IMR-90 (cell line): ENCODE measurements at regions not wholly inside any gene's neighbourhood (a gene's known extent, or its start where the extent isn't known, plus 50 kb on each side); places are given as distances from the start of the nearest gene placed in this dataset.

Source experiments
- ATAC-seq: fragments of 200-7000 bp; cut with Tn5 transposase; 2 replicates; pipeline ENCODE4 v1.9.1; 2020; ENCODE audit warnings: low read depth, mild to moderate bottlenecking, moderate library complexity
- BruUV-seq: library from RNA; stranded (reverse); fragments of 400-500 nt; replicated peaks from 2 replicates; lab custom pipeline; 2021; lab: Mats Ljungman, UMichigan
- CTCF ChIA-PET: fragments of 300-600 bp; formaldehyde crosslinking; extraction: SDS; loops from one replicate; lab custom pipeline; 2021; ENCODE audit warnings: antibody characterized with exemption; lab: Yijun Ruan, JAX
- POLR2A ChIA-PET: fragments of 300-600 bp; sonication (Branson Sonifier 250); formaldehyde crosslinking; loops from one replicate; lab custom pipeline; 2022; ENCODE audit warnings: antibody characterized with exemption; ENCODE audit not compliant: unreplicated experiment; lab: Charles Lee
- DNase-seq: peaks from one replicate; pipeline ENCODE4 v3.0.0; 2013
- H2AFZ ChIP-seq: replicated peaks from 2 replicates; pipeline ENCODE3; 2013; ENCODE audit warnings: low read length, mild to moderate bottlenecking; ENCODE audit not compliant: poor library complexity
- H2AK5ac ChIP-seq: 2 replicates; pipeline ENCODE4 v1.6.1; 2013; ENCODE audit warnings: low read depth, low read length, inconsistent platforms
- H2AK9ac ChIP-seq: replicated peaks from 2 replicates; pipeline ENCODE3; 2013; ENCODE audit warnings: mild to moderate bottlenecking, low read depth, low read length, moderate library complexity; ENCODE audit not compliant: poor library complexity
- H2BK120ac ChIP-seq: 2 replicates; pipeline ENCODE4 v1.6.1; 2013; ENCODE audit warnings: low read depth, low read length, inconsistent platforms
- H2BK15ac ChIP-seq: 3 replicates; pipeline ENCODE4 v1.6.1; 2013; ENCODE audit warnings: low read depth, low read length, inconsistent platforms
- H2BK20ac ChIP-seq: 2 replicates; pipeline ENCODE4 v1.6.1; 2013; ENCODE audit warnings: low read depth, mild to moderate bottlenecking, inconsistent platforms, low read length, moderate library complexity
- H2BK5ac ChIP-seq: 2 replicates; pipeline ENCODE4 v1.6.1; 2013; ENCODE audit warnings: mild to moderate bottlenecking, low read depth, low read length, inconsistent platforms; ENCODE audit not compliant: poor library complexity, severe bottlenecking
- H3K14ac ChIP-seq: replicated peaks from 2 replicates; pipeline ENCODE4 v1.6.1; 2013; ENCODE audit warnings: low read depth, low read length, inconsistent platforms
- H3K18ac ChIP-seq: 2 replicates; pipeline ENCODE4 v1.6.1; 2013; ENCODE audit warnings: low read depth, low read length, control low read depth
- H3K23ac ChIP-seq: 2 replicates; pipeline ENCODE4 v1.6.1; 2013; ENCODE audit warnings: low read depth, low read length, inconsistent platforms
- H3K27ac ChIP-seq: 2 replicates; pipeline ENCODE4 v1.5.1; 2013; ENCODE audit warnings: mild to moderate bottlenecking, control low read depth, low read length; ENCODE audit not compliant: insufficient read depth
- H3K27me3 ChIP-seq: 2 replicates; pipeline ENCODE4 v1.6.1; 2013; ENCODE audit warnings: low read length; ENCODE audit not compliant: control insufficient read depth, insufficient read depth
- H3K36me3 ChIP-seq: 2 replicates; pipeline ENCODE4 v1.6.1; 2013; ENCODE audit warnings: low read length, mixed read lengths; ENCODE audit not compliant: control insufficient read depth, insufficient read depth
- H3K4ac ChIP-seq: 2 replicates; pipeline ENCODE4 v1.6.1; 2013; ENCODE audit warnings: low read depth, low read length, inconsistent platforms
- H3K4me1 ChIP-seq: 2 replicates; pipeline ENCODE4 v1.6.1; 2013; ENCODE audit warnings: low read length, mixed read lengths; ENCODE audit not compliant: control insufficient read depth, insufficient read depth
- H3K4me2 ChIP-seq: 2 replicates; pipeline ENCODE4 v1.6.1; 2013; ENCODE audit warnings: low read depth, mild to moderate bottlenecking, control low read depth, low read length, moderate library complexity
- H3K4me3 ChIP-seq: 2 replicates; pipeline ENCODE4 v1.5.1; 2013; ENCODE audit warnings: low read depth, mild to moderate bottlenecking, control low read depth, low read length, moderate library complexity; ENCODE audit not compliant: insufficient read depth
- H3K56ac ChIP-seq: 2 replicates; pipeline ENCODE4 v1.6.1; 2013; ENCODE audit warnings: low read length, inconsistent platforms; ENCODE audit not compliant: insufficient read depth; ENCODE audit errors: extremely low read depth
- H3K79me1 ChIP-seq, 2 experiments: 2 replicates each; pipeline ENCODE4 v1.6.1; 2013; ENCODE audit warnings: low read length in 2 of 2, inconsistent platforms in 1 of 2, low read depth in 1 of 2
- H3K9ac ChIP-seq: 2 replicates; pipeline ENCODE4 v1.6.1; 2013; ENCODE audit warnings: low read depth, low read length, control low read depth
- H3K9me1 ChIP-seq: 2 replicates; pipeline ENCODE4 v1.6.1; 2013; ENCODE audit warnings: low read length, inconsistent platforms; ENCODE audit not compliant: insufficient read depth
- H3K9me3 ChIP-seq: 2 replicates; pipeline ENCODE4 v1.6.1; 2013; ENCODE audit warnings: low read length; ENCODE audit not compliant: control insufficient read depth, insufficient read depth
- H4K20me1 ChIP-seq: 2 replicates; pipeline ENCODE4 v1.6.1; 2013; ENCODE audit warnings: low read length, inconsistent platforms; ENCODE audit not compliant: insufficient read depth
- H4K5ac ChIP-seq: 2 replicates; pipeline ENCODE4 v1.6.1; 2013; ENCODE audit warnings: mild to moderate bottlenecking, low read depth, low read length, control low read depth
- H4K8ac ChIP-seq, 2 experiments: 2 replicates each; pipeline ENCODE4 v1.6.1; 2013; ENCODE audit warnings: low read depth in 2 of 2, low read length in 2 of 2, control low read depth in 1 of 2, inconsistent platforms in 1 of 2
- H4K91ac ChIP-seq: 2 replicates; pipeline ENCODE4 v1.6.1; 2013; ENCODE audit warnings: low read depth, low read length, inconsistent platforms; ENCODE audit not compliant: insufficient read depth
- FOS ChIP-seq: fragments of 150-350 bp; IDR thresholded peaks from 2 replicates; pipeline ENCODE4 v1.6.1; 2016; ENCODE audit warnings: low read depth, low read length
- NFE2L2 ChIP-seq: fragments of 150-350 bp; IDR thresholded peaks from 2 replicates; pipeline ENCODE4 v1.6.1; 2016; ENCODE audit warnings: low read depth, mild to moderate bottlenecking, low read length
- RAD21 ChIP-seq: IDR thresholded peaks from 2 replicates; pipeline ENCODE4 v1.6.1; 2012; ENCODE audit warnings: low read length, improper control_type of control experiment
- RFX5 ChIP-seq: IDR thresholded peaks from 2 replicates; pipeline ENCODE4 v1.8.0; 2012; ENCODE audit warnings: low read depth, mild to moderate bottlenecking, low read length, moderate library complexity
- SMC3 ChIP-seq: fragments of 150-350 bp; IDR thresholded peaks from 2 replicates; pipeline ENCODE4 v1.6.1; 2016; ENCODE audit warnings: low read depth, mild to moderate bottlenecking, antibody characterized with exemption, low read length, moderate library complexity
- WGBS, 2 experiments: methylation state at CpG; one replicate each; pipeline versions ENCODE4 v1.1.5 to v1.1.7; 2013; ENCODE audit warnings: missing lambda C conversion rate in 2 of 2; ENCODE audit not compliant: insufficient read length in 1 of 2; ENCODE audit errors: extremely low coverage in 2 of 2; 5-methylcytosine and 5-hydroxymethylcytosine counted together
- dilution Hi-C: fragments of 300-500 bp; cut with HindIII; formaldehyde crosslinking; loops from one replicate; pipeline ENCODE4 v1.14.3; 2018; ENCODE audit warnings: low sequenced_read_pairs; ENCODE audit not compliant: unreplicated experiment
- in situ Hi-C: fragments of 300-500 bp; cut with MboI; formaldehyde crosslinking; loops from 3 replicates; pipeline ENCODE4 v1.14.3; 2019; ENCODE audit warnings: low sequenced_read_pairs, inconsistent platforms, mixed read lengths
- intact Hi-C: fragments of 100-400 bp; cut with micrococcal nuclease; formaldehyde crosslinking; loops from 2 replicates; pipeline ENCODE4 v1.10.0; 2022
- TF ChIP-seq, protein P1 (sequence below): fragments of 150-350 bp; IDR thresholded peaks from 2 replicates; pipeline ENCODE4 v1.6.1; 2017; ENCODE audit warnings: mild to moderate bottlenecking, antibody characterized with exemption, low read length, low read depth
- TF ChIP-seq, protein P2 (sequence below): fragments of 150-350 bp; IDR thresholded peaks from 2 replicates; pipeline ENCODE4 v1.6.1; 2016; ENCODE audit warnings: low read depth, mild to moderate bottlenecking, low read length, moderate library complexity, borderline replicate concordance

DNA sequence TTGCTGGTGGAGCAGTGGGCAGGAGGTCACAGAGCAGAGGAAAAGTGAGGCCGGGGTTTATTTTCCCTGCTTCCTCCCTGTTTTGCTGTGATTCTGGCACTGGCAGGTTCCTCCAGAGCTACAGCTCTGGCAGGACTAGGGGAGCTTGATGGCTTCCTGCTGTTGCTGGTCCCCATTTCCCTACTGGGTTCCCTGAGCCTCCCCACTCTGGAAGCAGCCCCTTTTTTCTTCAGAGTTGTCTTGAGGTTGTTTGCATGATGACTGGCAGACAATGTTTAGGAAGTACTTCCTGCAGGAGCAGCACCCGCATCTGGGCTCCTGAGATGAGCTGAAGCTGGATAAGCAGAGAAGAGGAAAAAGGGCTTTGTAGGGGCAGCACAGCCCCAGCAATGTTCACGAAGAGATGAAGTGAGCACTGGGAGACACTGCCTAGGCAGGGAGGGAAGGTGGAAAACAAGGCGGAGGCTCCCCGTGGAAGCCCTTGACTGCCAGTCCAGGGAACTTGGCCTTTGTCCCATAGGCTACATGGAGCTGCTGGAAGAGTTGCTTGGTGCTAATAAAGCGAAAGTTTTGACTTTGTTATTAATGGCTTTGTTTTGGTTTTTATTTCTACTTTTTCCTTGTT is 126.9 kb downstream of the SLC38A6 start:
- peak overlapping the region; percentile 81 for H2AFZ ChIP-seq
- peak overlapping the region; percentile 76 for H4K5ac ChIP-seq
- BruUV-seq = no TSS peak
- H2BK120ac ChIP-seq = peak overlapping the region; percentile 92
- peaks cover 33% of the 10 kb centered on the region for H3K4me1 ChIP-seq
- peaks cover 0 to 12% of the 10 kb centered on the region in 2 experiments; a peak in 2 of 4 replicates for H3K79me1 ChIP-seq
- no peak overlapping the region for H3K4me3 ChIP-seq
- H3K9me1 ChIP-seq = peaks cover 44% of the 10 kb centered on the region
- no peak overlapping the region for H2AK9ac ChIP-seq
- H3K56ac ChIP-seq = no peak overlapping the region
- peak overlapping the region; percentile 91 for H2BK20ac ChIP-seq
- H3K9me3 ChIP-seq = no peaks in the 10 kb centered on the region
- peak overlapping the region; percentile 40 for H3K18ac ChIP-seq
- peak overlapping the region; percentile 76 to 83; a peak in 3 of 4 replicates for H4K8ac ChIP-seq
- H2BK15ac ChIP-seq = peak overlapping the region; percentile 95; the same call in 2 of the 3 replicates
- H3K9ac ChIP-seq = no peak overlapping the region
- H3K27ac ChIP-seq = no peak overlapping the region; the same call in 1 of the 2 replicates
- peak overlapping the region; percentile 7 for H2BK5ac ChIP-seq
- H4K91ac ChIP-seq = peak overlapping the region; percentile 87
- DNase-seq = no peak
- in situ Hi-C loops = no loop called here
- ATAC-seq = no peak
- peak overlapping the region; percentile 82 for H3K14ac ChIP-seq
- ChIA-PET POLR2A (no interaction called here), CTCF (interaction anchor here (0.6 to 1.1 kb wide), 3 partner anchors 15 to 859 kb away, joined by 3 to 6 read pairs (median 3); partner anchors contain the start of gene PPM1A)
- no peak for TF ChIP-seq RAD21
- TF ChIP-seq NFE2L2 = no peak
- no peak for TF ChIP-seq RFX5
- no peak for TF ChIP-seq SMC3
- no peak for TF ChIP-seq FOS
- TF ChIP-seq, protein P1, sequence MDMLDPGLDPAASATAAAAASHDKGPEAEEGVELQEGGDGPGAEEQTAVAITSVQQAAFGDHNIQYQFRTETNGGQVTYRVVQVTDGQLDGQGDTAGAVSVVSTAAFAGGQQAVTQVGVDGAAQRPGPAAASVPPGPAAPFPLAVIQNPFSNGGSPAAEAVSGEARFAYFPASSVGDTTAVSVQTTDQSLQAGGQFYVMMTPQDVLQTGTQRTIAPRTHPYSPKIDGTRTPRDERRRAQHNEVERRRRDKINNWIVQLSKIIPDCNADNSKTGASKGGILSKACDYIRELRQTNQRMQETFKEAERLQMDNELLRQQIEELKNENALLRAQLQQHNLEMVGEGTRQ = no peak
- TF ChIP-seq, protein P2, sequence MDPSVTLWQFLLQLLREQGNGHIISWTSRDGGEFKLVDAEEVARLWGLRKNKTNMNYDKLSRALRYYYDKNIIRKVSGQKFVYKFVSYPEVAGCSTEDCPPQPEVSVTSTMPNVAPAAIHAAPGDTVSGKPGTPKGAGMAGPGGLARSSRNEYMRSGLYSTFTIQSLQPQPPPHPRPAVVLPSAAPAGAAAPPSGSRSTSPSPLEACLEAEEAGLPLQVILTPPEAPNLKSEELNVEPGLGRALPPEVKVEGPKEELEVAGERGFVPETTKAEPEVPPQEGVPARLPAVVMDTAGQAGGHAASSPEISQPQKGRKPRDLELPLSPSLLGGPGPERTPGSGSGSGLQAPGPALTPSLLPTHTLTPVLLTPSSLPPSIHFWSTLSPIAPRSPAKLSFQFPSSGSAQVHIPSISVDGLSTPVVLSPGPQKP = no peak
- H3K23ac ChIP-seq = peak overlapping the region; percentile 55
- dilution Hi-C loops = no loop called here
- H2AK5ac ChIP-seq = peak overlapping the region; percentile 91
- H3K36me3 ChIP-seq = peaks cover 1% of the 10 kb centered on the region; the same call in 1 of the 2 replicates
- no peaks in the 10 kb centered on the region for H3K27me3 ChIP-seq
- intact Hi-C loops = no loop called here
- H3K4me2 ChIP-seq = no peak overlapping the region
- 61% methylated on average over 3 of the region's 6 CpGs; no CpG with 5 or more reads in 1 of the 2 experiments for WGBS, 2 experiments
- H4K20me1 ChIP-seq = no peaks in the 10 kb centered on the region
- peak overlapping the region; percentile 86 for H3K4ac ChIP-seq
